Middle frontal gyrus (tissue), 1 donor: ENCODE measurements at regions not wholly inside any gene's neighbourhood (a gene's known extent, or its start where the extent isn't known, plus 50 kb on each side); places are given as distances from the start of the nearest gene placed in this dataset.

Experiments used
- DNase-seq: peaks from one replicate; pipeline ENCODE4 v3.0.0-alpha.2; 2015; ENCODE audit warnings: low spot score; ENCODE audit errors: extremely low spot score

- no peak for DNase-seq
Measured at GRCh38 chr6:87995461-87995860, 52.2 kb upstream of the SPACA1 start.

- peak; percentile 6 for DNase-seq
Measured at GRCh38 chr6:87993356-87993755, 54.3 kb upstream of the SPACA1 start.

GRCh38 chr6:87990871-87991270 is 56.8 kb upstream of the SPACA1 start:
- DNase-seq: no peak

GRCh38 chr6:87982134-87982533 is 65.5 kb upstream of the SPACA1 start:
- no peak for DNase-seq

GRCh38 chr6:87979737-87980136 is 67.9 kb upstream of the SPACA1 start:
- DNase-seq: no peak

GRCh38 chr6:87976616-87977015 is 71.0 kb upstream of the SPACA1 start:
- no peak for DNase-seq

- no peak for DNase-seq
Measured at GRCh38 chr6:87975561-87975960, 72.1 kb upstream of the SPACA1 start.

- DNase-seq: no peak
Measured at GRCh38 chr6:87972279-87972678, 75.4 kb upstream of the SPACA1 start.

GRCh38 chr6:87971605-87972262 is 75.9 kb upstream of the SPACA1 start:
- no peak for DNase-seq

- peak; percentile 10 for DNase-seq
Measured at GRCh38 chr6:87968435-87969278, 79.0 kb upstream of the SPACA1 start.

- no peak for DNase-seq
Measured at GRCh38 chr6:87965806-87966205, 81.8 kb upstream of the SPACA1 start.

- no peak for DNase-seq
Measured at GRCh38 chr6:87959083-87959482, 88.6 kb upstream of the SPACA1 start.

- DNase-seq: no peak
Measured at GRCh38 chr6:87951751-87952150, 95.9 kb upstream of the SPACA1 start.

GRCh38 chr6:87950614-87951013 is 97.0 kb upstream of the SPACA1 start:
- DNase-seq: no peak

GRCh38 chr6:87949194-87949593 is 98.4 kb upstream of the SPACA1 start:
- DNase-seq: no peak

GRCh38 chr6:87946669-87947068 is 101.0 kb upstream of the SPACA1 start:
- DNase-seq: no peak

GRCh38 chr6:87945966-87946365 is 101.7 kb upstream of the SPACA1 start:
- no peak for DNase-seq

GRCh38 chr6:87945181-87945580 is 102.5 kb upstream of the SPACA1 start:
- DNase-seq: no peak

GRCh38 chr6:87944541-87944954 is 103.1 kb upstream of the SPACA1 start:
- no peak for DNase-seq

GRCh38 chr6:87943191-87943590 is 104.5 kb upstream of the SPACA1 start:
- DNase-seq: no peak

- DNase-seq: no peak
Measured at GRCh38 chr6:87941556-87942358, 105.9 kb upstream of the SPACA1 start.

GRCh38 chr6:87939776-87940175 is 107.9 kb upstream of the SPACA1 start:
- DNase-seq: no peak
